Sigmoid colon (tissue), 6 donors: ENCODE measurements at regions not wholly inside any gene's neighbourhood (a gene's known extent, or its start where the extent isn't known, plus 50 kb on each side); places are given as distances from the start of the nearest gene placed in this dataset.
A peak's percentile ranks its signal among the peaks of the same experiment; 100 is the strongest.

ENCODE experiments used
- DNase-seq: peaks from one replicate; pipeline ENCODE4 v3.0.0-alpha.2; 2019
- H3K27ac ChIP-seq, 4 donors: fragments of 200-600 bp; sonication (generic); one replicate each; pipeline ENCODE4 v1.5.1; 2016 to 2019; ENCODE audit warnings: mild to moderate bottlenecking in 1 of 4
- H3K27me3 ChIP-seq, 3 donors: fragments of 200-600 bp; sonication (generic); one replicate each; pipeline ENCODE4 v1.5.1; 2019; ENCODE audit warnings: mild to moderate bottlenecking in 1 of 3
- H3K36me3 ChIP-seq, 4 donors: fragments of 200-600 bp; sonication (generic); one replicate each; pipeline ENCODE4 v1.5.1; 2016 to 2019
- H3K4me1 ChIP-seq, 4 donors: fragments of 200-600 bp; sonication (generic); one replicate each; pipeline ENCODE4 v1.5.1; 2017 to 2019
- H3K4me3 ChIP-seq, 4 donors: fragments of 200-600 bp; sonication (generic); one replicate each; pipeline ENCODE4 v1.5.1; 2017 to 2019; ENCODE audit warnings: mild to moderate bottlenecking in 2 of 4, moderate library complexity in 1 of 4
- H3K9me3 ChIP-seq, 4 donors: fragments of 200-600 bp in 3 of 4; sonication (generic) in 3 of 4; one replicate each; pipeline versions ENCODE4 v1.5.1 to v1.6.1; 2013 to 2019
- EP300 ChIP-seq, 4 donors: sonication (generic); formaldehyde crosslinking; IDR thresholded peaks; one replicate each; pipeline ENCODE4 v1.6.1; 2017; ENCODE audit warnings: antibody characterized with exemption in 4 of 4
- POLR2A ChIP-seq, 2 donors: fragments of 450-650 bp; IDR thresholded peaks; one replicate each; pipeline ENCODE4 v1.6.1; 2016; ENCODE audit warnings: antibody characterized with exemption in 2 of 2, mild to moderate bottlenecking in 2 of 2, moderate library complexity in 2 of 2
- POLR2AphosphoS5 ChIP-seq, 4 donors: sonication (generic); formaldehyde crosslinking; IDR thresholded peaks; one replicate each; pipeline ENCODE4 v1.6.1; 2017; ENCODE audit warnings: antibody characterized with exemption in 4 of 4
- WGBS, 2 donors: extraction: QIAGEN DNeasy Blood & Tissue Kit; methylation state at CpG; one replicate each; pipeline ENCODE4 v1.1.7; 2013; 5-methylcytosine and 5-hydroxymethylcytosine counted together
- intact Hi-C: fragments of 100-400 bp; cut with DNase I; formaldehyde crosslinking; loops from one replicate; pipeline ENCODE4 v1.15.1; 2023
- TF ChIP-seq, protein P1 (sequence below), 4 experiments: fragments of 450-650 bp in 3 of 4; fragments of 200-600 bp in 1 of 4; IDR thresholded peaks; one replicate each; pipeline ENCODE4 v1.5.1; 2016 to 2019; ENCODE audit warnings: antibody characterized with exemption in 4 of 4, mild to moderate bottlenecking in 3 of 4, moderate library complexity in 2 of 4
- donor health status: healthy with polysubstance abuse.
- donor health status: healthy.

DNA sequence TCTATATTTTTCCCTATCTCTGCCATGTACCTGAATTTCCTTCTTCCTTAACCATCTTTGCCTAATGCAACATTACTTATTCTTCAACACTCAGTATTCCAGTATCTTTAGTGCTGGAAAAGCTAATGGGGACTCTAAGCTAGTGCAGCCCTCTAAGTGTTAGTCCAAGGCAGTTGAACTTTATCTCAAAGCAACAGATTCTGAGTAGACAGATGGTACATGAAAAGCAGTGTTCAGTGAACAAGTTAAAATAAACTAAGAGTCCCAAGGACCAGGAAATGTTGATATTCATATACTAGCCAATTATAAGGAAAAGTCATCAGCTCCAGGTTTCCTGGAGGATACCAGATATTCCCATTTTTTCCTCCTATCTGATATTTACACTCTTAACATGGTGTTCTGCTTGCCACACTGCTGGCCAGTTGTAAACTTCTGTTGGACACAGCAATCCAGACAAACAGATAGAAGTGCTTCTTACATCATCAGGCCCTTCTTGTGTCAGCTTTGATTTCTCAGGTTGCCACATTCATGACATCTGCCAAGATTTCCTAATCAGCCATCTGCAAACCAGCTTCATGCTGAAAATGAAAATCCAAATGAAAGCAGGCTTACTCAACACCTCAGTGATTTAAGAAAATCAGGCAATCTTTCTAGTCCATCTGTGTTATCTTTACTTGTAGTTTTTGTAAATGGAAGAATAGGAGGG, 255.9 kb upstream of the POU2AF2 start:
- peak; percentile 50 to 73 (median 65) for TF ChIP-seq POLR2AphosphoS5 (IDR thresholded peaks at IDR 0.05)
- TF ChIP-seq EP300 (IDR thresholded peaks at IDR 0.05) = no peak
- intact Hi-C loops = no loop called here
- peak; percentile 74 for DNase-seq
- H3K9me3 ChIP-seq = no peaks in the 10 kb centered on the region
- no peak overlapping the region for H3K4me3 ChIP-seq
- H3K36me3 ChIP-seq = no peaks in the 10 kb centered on the region
- H3K27ac ChIP-seq = peak overlapping the region in 1 of 4 donors; percentile 45
- peaks cover 0 to 35% (median 25%) of the 10 kb centered on the region in 4 donors for H3K4me1 ChIP-seq
- H3K27me3 ChIP-seq = no peaks in the 10 kb centered on the region

DNA sequence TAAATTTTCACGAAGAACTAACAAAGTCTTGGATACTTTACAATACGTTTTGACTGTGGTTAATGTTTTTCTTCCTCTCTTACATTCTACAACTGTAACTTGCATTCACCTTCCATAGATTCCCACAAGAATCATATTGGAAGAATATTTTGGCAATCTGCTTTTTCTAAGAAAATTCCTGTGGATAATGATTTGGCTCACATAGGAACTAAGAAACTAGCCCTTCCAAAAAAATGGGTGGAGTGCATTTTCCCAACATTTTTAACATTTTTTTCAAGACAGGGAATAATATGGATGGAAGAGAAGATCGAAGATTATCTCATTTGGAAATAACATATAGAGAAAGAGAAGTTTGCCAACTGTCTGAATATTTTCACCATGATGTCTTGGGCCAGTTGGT, 256.9 kb upstream of the POU2AF2 start:
- TF ChIP-seq EP300 (IDR thresholded peaks at IDR 0.05) = no peak
- no peaks in the 10 kb centered on the region for H3K36me3 ChIP-seq
- DNase-seq = no peak
- H3K4me1 ChIP-seq = peaks cover 0 to 35% (median 25%) of the 10 kb centered on the region in 4 donors
- no peak overlapping the region for H3K4me3 ChIP-seq
- H3K27me3 ChIP-seq = no peaks in the 10 kb centered on the region
- no peak overlapping the region for H3K27ac ChIP-seq
- intact Hi-C loops = no loop called here
- H3K9me3 ChIP-seq = no peaks in the 10 kb centered on the region
- WGBS, 2 donors = 68 to 77% methylated on average over 3 of the region's 3 CpGs

DNA sequence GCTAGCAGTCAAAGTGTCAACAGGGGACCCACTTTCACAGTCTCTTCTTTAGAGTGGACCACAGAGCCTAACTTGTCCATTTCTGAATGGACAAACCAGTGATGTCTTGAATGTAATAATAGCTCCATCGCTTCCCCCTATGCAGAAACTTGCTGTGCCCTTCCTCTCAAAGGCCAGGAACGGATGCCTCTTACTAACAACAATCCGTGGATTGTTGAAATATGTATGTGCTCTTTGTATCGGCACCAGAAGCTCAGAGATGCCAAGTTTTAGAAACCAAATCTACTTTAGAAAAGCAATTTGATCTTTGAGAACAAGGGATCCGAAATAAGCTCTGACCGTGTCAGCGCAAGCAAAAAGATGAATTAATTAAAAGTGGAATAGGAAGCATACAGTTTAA, 259.5 kb upstream of the POU2AF2 start:
- DNase-seq = no peak
- Histone ChIP-seq H3K4me3 (no peak overlapping the region), H3K27me3 (no peaks in the 10 kb centered on the region), H3K27ac (no peak overlapping the region), H3K36me3 (no peaks in the 10 kb centered on the region), H3K9me3 (no peaks in the 10 kb centered on the region), H3K4me1 (peaks cover 0 to 20% (median 11%) of the 10 kb centered on the region in 4 donors)
- TF ChIP-seq EP300 (IDR thresholded peaks at IDR 0.05) = no peak
- TF ChIP-seq, protein P1, sequence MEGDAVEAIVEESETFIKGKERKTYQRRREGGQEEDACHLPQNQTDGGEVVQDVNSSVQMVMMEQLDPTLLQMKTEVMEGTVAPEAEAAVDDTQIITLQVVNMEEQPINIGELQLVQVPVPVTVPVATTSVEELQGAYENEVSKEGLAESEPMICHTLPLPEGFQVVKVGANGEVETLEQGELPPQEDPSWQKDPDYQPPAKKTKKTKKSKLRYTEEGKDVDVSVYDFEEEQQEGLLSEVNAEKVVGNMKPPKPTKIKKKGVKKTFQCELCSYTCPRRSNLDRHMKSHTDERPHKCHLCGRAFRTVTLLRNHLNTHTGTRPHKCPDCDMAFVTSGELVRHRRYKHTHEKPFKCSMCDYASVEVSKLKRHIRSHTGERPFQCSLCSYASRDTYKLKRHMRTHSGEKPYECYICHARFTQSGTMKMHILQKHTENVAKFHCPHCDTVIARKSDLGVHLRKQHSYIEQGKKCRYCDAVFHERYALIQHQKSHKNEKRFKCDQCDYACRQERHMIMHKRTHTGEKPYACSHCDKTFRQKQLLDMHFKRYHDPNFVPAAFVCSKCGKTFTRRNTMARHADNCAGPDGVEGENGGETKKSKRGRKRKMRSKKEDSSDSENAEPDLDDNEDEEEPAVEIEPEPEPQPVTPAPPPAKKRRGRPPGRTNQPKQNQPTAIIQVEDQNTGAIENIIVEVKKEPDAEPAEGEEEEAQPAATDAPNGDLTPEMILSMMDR (IDR thresholded peaks at IDR 0.05) = no peak
- TF ChIP-seq POLR2AphosphoS5 (IDR thresholded peaks at IDR 0.05) = no peak
- WGBS, 2 donors = 89 to 90% methylated on average over 7 of the region's 7 CpGs
- intact Hi-C loops = no loop called here

DNA sequence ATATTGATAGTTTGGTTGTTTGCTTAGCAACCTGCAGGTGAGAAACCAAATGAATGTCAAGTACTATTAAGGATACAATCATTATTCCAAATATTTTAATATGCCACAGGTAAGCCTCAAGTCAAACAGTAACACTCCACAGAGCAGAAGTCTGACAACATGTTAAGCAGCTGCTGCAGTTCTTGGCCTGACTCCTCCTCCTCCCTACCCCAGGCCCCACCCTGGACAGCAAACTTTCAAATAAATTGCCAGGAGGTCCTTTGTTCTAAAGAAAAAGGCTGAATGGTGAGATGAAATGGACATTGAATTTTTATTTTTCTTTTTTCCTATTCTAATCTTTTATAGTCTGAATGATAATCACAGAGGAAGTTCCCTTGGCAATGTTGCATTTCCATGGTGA, 260.0 kb upstream of the POU2AF2 start:
- TF ChIP-seq, protein P1 (IDR thresholded peaks at IDR 0.05) = no peak
- no peak for TF ChIP-seq POLR2AphosphoS5 (IDR thresholded peaks at IDR 0.05)
- TF ChIP-seq POLR2A (IDR thresholded peaks at IDR 0.05) = no peak
- no peak for TF ChIP-seq EP300 (IDR thresholded peaks at IDR 0.05)
- no peak overlapping the region for H3K4me3 ChIP-seq
- no peaks in the 10 kb centered on the region for H3K27me3 ChIP-seq
- intact Hi-C loops = no loop called here
- DNase-seq = no peak
- no peak overlapping the region for H3K27ac ChIP-seq
- H3K36me3 ChIP-seq = no peaks in the 10 kb centered on the region
- H3K4me1 ChIP-seq = peaks cover 0 to 15% (median 7%) of the 10 kb centered on the region in 4 donors
- no peaks in the 10 kb centered on the region for H3K9me3 ChIP-seq

DNA sequence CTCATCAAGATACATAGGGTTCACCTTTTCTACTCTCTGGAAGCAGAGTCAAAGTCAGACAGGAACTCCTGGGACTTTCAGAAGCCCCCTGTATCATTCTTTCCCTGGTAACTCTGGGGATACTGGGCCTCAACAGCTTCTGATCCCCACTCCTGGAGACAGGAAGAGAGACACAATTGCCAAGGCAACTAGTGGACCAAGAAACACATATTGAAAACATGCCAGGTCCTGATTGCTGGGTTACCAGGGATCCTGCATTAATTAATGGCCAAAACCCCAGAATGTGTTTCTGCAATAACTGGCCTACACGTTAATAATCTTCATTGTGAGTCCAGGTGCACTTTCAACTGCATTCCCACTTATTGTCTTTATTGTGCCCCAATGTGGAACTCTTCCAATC, 260.8 kb upstream of the POU2AF2 start:
- TF ChIP-seq, protein P1 (IDR thresholded peaks at IDR 0.05) = no peak
- TF ChIP-seq EP300 (IDR thresholded peaks at IDR 0.05) (no peak), POLR2A (IDR thresholded peaks at IDR 0.05) (no peak), POLR2AphosphoS5 (IDR thresholded peaks at IDR 0.05) (no peak)
- Histone ChIP-seq H3K9me3 (no peaks in the 10 kb centered on the region), H3K27ac (no peak overlapping the region), H3K4me3 (no peak overlapping the region), H3K4me1 (peaks cover 0 to 8% (median 1%) of the 10 kb centered on the region in 4 donors), H3K27me3 (no peaks in the 10 kb centered on the region), H3K36me3 (no peaks in the 10 kb centered on the region)
- 90 to 95% methylated on average over 1 of the region's 1 CpG for WGBS, 2 donors
- DNase-seq = no peak
- intact Hi-C loops = no loop called here

DNA sequence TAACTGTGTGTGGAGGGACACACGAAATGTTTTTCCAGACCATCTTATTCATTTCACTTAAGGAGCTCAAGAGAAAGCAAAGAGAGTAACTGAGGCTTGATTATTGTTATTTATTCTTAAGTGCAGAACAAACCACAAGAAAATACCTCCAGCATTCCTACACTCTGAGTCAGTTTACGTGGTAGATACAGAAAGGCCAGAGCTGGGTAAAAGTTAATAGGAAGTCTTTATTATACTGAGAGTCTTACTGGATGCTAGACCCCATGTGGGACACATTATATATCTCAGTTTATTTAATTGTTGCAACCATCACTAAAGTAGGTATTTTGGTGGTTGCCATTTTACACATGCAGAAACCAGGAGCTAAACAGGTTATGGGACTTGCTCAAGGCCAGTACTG, 261.4 kb upstream of the POU2AF2 start:
- H3K36me3 ChIP-seq = no peaks in the 10 kb centered on the region
- intact Hi-C loops = no loop called here
- peaks cover 0 to 2% (median 0%) of the 10 kb centered on the region in 4 donors for H3K4me1 ChIP-seq
- H3K9me3 ChIP-seq = no peaks in the 10 kb centered on the region
- WGBS, 2 donors = 66 to 77% methylated on average over 2 of the region's 2 CpGs
- no peak for DNase-seq
- H3K4me3 ChIP-seq = no peak overlapping the region
- TF ChIP-seq, protein P1 (IDR thresholded peaks at IDR 0.05) = no peak
- TF ChIP-seq POLR2A (IDR thresholded peaks at IDR 0.05) = no peak
- no peak for TF ChIP-seq POLR2AphosphoS5 (IDR thresholded peaks at IDR 0.05)
- TF ChIP-seq EP300 (IDR thresholded peaks at IDR 0.05) = no peak
- no peak overlapping the region for H3K27ac ChIP-seq
- H3K27me3 ChIP-seq = no peaks in the 10 kb centered on the region
